Endothelial cell of umbilical vein (primary cell): ENCODE measurements at regions not wholly inside any gene's neighbourhood (a gene's known extent, or its start where the extent isn't known, plus 50 kb on each side); places are given as distances from the start of the nearest gene placed in this dataset.

Experiments
- BruUV-seq: library from RNA; stranded (reverse); fragments of 400-500 nt; replicated peaks from 2 replicates; lab custom pipeline; 2021; lab: Mats Ljungman, UMichigan
- CTCF ChIA-PET: fragments of 300-600, 350-600 bp; sonication (Branson Sonifier 250); formaldehyde crosslinking; loops from one replicate; lab custom pipeline; 2021; ENCODE audit warnings: antibody characterized with exemption, inconsistent platforms; lab: Charles Lee
- POLR2A ChIA-PET: fragments of 300-600, 350-600 bp; sonication (Branson Sonifier 250); formaldehyde crosslinking; loops from one replicate; lab custom pipeline; 2021; ENCODE audit warnings: antibody characterized with exemption, inconsistent platforms; lab: Charles Lee
- DNase-seq: peaks from one replicate; pipeline ENCODE4 v3.0.0-alpha.2; 2011; ENCODE audit warnings: low read depth, low spot score
- FAIRE-seq: peaks from 2 replicates; lab custom pipeline; 2011; peaks lifted over from hg19 to GRCh38; lab: Jason Lieb, UNC
- H2AFZ ChIP-seq: 2 replicates; pipeline ENCODE4 v1.6.0; 2012; ENCODE audit warnings: low read depth, low read length, control low read depth, inconsistent platforms
- H3K27ac ChIP-seq: 2 replicates; pipeline ENCODE4 v1.5.1; 2011; ENCODE audit warnings: low read depth, mild to moderate bottlenecking, control low read depth, low read length, moderate library complexity; ENCODE audit not compliant: insufficient read depth
- H3K27me3 ChIP-seq, 2 experiments: 2 replicates each; pipeline versions ENCODE4 v1.6.0 to v1.6.1; 2011; ENCODE audit warnings: low read length in 2 of 2, mixed read lengths in 1 of 2; ENCODE audit not compliant: control insufficient read depth in 2 of 2, insufficient read depth in 2 of 2
- H3K36me3 ChIP-seq, 2 experiments: 2 replicates in 1 of 2; 3 replicates in 1 of 2; pipeline ENCODE4 v1.5.1; 2011; ENCODE audit warnings: low read length in 2 of 2, mild to moderate bottlenecking in 1 of 2, moderate library complexity in 1 of 2; ENCODE audit not compliant: control insufficient read depth in 2 of 2, insufficient read depth in 2 of 2; ENCODE audit errors: extremely low read depth in 1 of 2
- H3K4me1 ChIP-seq: 3 replicates; pipeline ENCODE4 v1.5.1; 2011; ENCODE audit warnings: mild to moderate bottlenecking, low read length; ENCODE audit not compliant: control insufficient read depth, insufficient read depth; ENCODE audit errors: extremely low read depth
- H3K4me2 ChIP-seq: 2 replicates; pipeline ENCODE4 v1.6.1; 2011; ENCODE audit warnings: low read length, control low read depth, mixed read lengths; ENCODE audit not compliant: insufficient read depth
- H3K4me3 ChIP-seq, 3 experiments: fragments of 200-600 bp in 1 of 3; sonication (generic), shearing (Covaris generic) in 1 of 3; replicated peaks in 1 of 3; 2 replicates each; pipeline ENCODE4 v1.5.1; 2011 to 2016; ENCODE audit warnings: control low read depth in 3 of 3, low read length in 3 of 3, mild to moderate bottlenecking in 2 of 3, inconsistent platforms in 1 of 3, low read depth in 1 of 3, moderate library complexity in 1 of 3; ENCODE audit not compliant: insufficient read depth in 1 of 3
- H3K79me2 ChIP-seq: 2 replicates; pipeline ENCODE4 v1.6.0; 2012; ENCODE audit warnings: low read length, inconsistent platforms; ENCODE audit not compliant: control insufficient read depth, insufficient read depth
- H3K9ac ChIP-seq: replicated peaks from 2 replicates; pipeline ENCODE3; 2011; ENCODE audit warnings: low read length, control low read depth; ENCODE audit not compliant: insufficient read depth; ENCODE audit errors: extremely low read depth
- H3K9me1 ChIP-seq: replicated peaks from 3 replicates; pipeline ENCODE4 v1.6.0; 2011; ENCODE audit warnings: mild to moderate bottlenecking, low read length; ENCODE audit not compliant: control insufficient read depth, insufficient read depth; ENCODE audit errors: extremely low read depth
- H3K9me3 ChIP-seq: replicated peaks from 2 replicates; pipeline ENCODE4 v1.5.1; 2012; ENCODE audit warnings: low read length, inconsistent platforms; ENCODE audit not compliant: control insufficient read depth, insufficient read depth
- H4K20me1 ChIP-seq: replicated peaks from 2 replicates; pipeline ENCODE3; 2011; ENCODE audit warnings: mild to moderate bottlenecking, low read length; ENCODE audit not compliant: control insufficient read depth, insufficient read depth; ENCODE audit errors: extremely low read depth
- CTCF ChIP-seq, 2 donors: IDR thresholded peaks; 1 replicate in 1 of 2; 2 replicates in 1 of 2; pipeline ENCODE4 v1.5.1; 2011; ENCODE audit warnings: low read length in 2 of 2, mild to moderate bottlenecking in 2 of 2, moderate library complexity in 2 of 2, control low read depth in 1 of 2, inconsistent platforms in 1 of 2, low read depth in 1 of 2; ENCODE audit not compliant: insufficient read depth in 1 of 2; ENCODE audit errors: extremely low read depth in 1 of 2
- EZH2 ChIP-seq: IDR thresholded peaks from 2 replicates; pipeline ENCODE4 v1.6.1; 2012; ENCODE audit warnings: borderline replicate concordance, low read depth, mild to moderate bottlenecking, moderate library complexity, low read length, inconsistent platforms; ENCODE audit not compliant: severe bottlenecking
- FOS ChIP-seq: IDR thresholded peaks from 2 replicates; pipeline ENCODE4 v1.6.1; 2011; ENCODE audit warnings: mild to moderate bottlenecking, low read length, moderate library complexity, borderline replicate concordance; ENCODE audit not compliant: insufficient read depth
- GATA2 ChIP-seq: IDR thresholded peaks from 2 replicates; pipeline ENCODE4 v1.7.0; 2011; ENCODE audit warnings: low read depth, mild to moderate bottlenecking, moderate library complexity, mixed read lengths, low read length; ENCODE audit not compliant: insufficient read length, insufficient read depth
- JUN ChIP-seq: IDR thresholded peaks from 2 replicates; pipeline ENCODE4 v1.6.1; 2011; ENCODE audit warnings: borderline replicate concordance, low read depth; ENCODE audit not compliant: insufficient read length, insufficient read depth
- MAX ChIP-seq: IDR thresholded peaks from 2 replicates; pipeline ENCODE4 v1.6.1; 2011; ENCODE audit not compliant: insufficient read depth, insufficient read length
- MYC ChIP-seq: IDR thresholded peaks from one replicate; pipeline ENCODE4 v1.6.1; 2011; ENCODE audit warnings: mild to moderate bottlenecking, low read depth, low read length
- POLR2A ChIP-seq: IDR thresholded peaks from 2 replicates; pipeline ENCODE4 v1.6.1; 2012; ENCODE audit warnings: low read depth, mild to moderate bottlenecking, control low read depth, low read length
- POLR2AphosphoS5 ChIP-seq: IDR thresholded peaks from 2 replicates; pipeline ENCODE4 v1.6.1; 2012; ENCODE audit warnings: low read depth, mild to moderate bottlenecking, control low read depth, low read length, moderate library complexity; ENCODE audit not compliant: insufficient read depth
- dilution Hi-C: fragments of 300-500 bp; cut with MboI; formaldehyde crosslinking; loops from one replicate; pipeline ENCODE4 v1.15.0; 2019; ENCODE audit warnings: low sequenced_read_pairs; ENCODE audit not compliant: extremely low pct_ligation_motif_present
- intact Hi-C: fragments of 100-400 bp; cut with micrococcal nuclease; formaldehyde crosslinking; loops from one replicate; pipeline ENCODE4 v1.10.0; 2022

GRCh38 chr1:119209596-119210295, 69.3 kb upstream of the WARS2 start:
- no peaks in the 10 kb centered on the region for H3K9me1 ChIP-seq
- TF ChIP-seq CTCF (IDR thresholded peaks at IDR 0.05; ENCODE audit: extremely low read depth in 1 of 2, insufficient read depth in 1 of 2, low read depth in 1 of 2, low read length in 2 of 2) (no peak), POLR2A (no peak), EZH2 (no peak), FOS (no peak), MYC (no peak), MAX (no peak), POLR2AphosphoS5 (no peak), GATA2 (no peak), JUN (no peak)
- no TSS peak for BruUV-seq
- DNase-seq (no peak), FAIRE-seq (no peak)
- CTCF ChIA-PET, result no interaction called here
- no peaks in the 10 kb centered on the region for H3K9me3 ChIP-seq
- dilution Hi-C loops (no loop called here), intact Hi-C loops (no loop called here)
- no peak overlapping the region for H3K9ac ChIP-seq
- H3K27ac ChIP-seq, result no peak overlapping the region
- H3K4me2 ChIP-seq, result no peak overlapping the region
- no peaks in the 10 kb centered on the region for H4K20me1 ChIP-seq
- no peaks in the 10 kb centered on the region for H3K27me3 ChIP-seq
- no peaks in the 10 kb centered on the region for H3K4me1 ChIP-seq
- no peak overlapping the region for H3K4me3 ChIP-seq
- no peak overlapping the region for H2AFZ ChIP-seq
- POLR2A ChIA-PET, result no interaction called here
- H3K79me2 ChIP-seq, result no peaks in the 10 kb centered on the region
- no peaks in the 10 kb centered on the region for H3K36me3 ChIP-seq
